Hepatocyte (in vitro differentiated cells): ENCODE measurements at regions not wholly inside any gene's neighbourhood (a gene's known extent, or its start where the extent isn't known, plus 50 kb on each side); places are given as distances from the start of the nearest gene placed in this dataset.

Experiments used
- DNase-seq: peaks from one replicate; pipeline ENCODE4 v3.0.0-alpha.2; 2016; ENCODE audit warnings: low spot score
- H2AFZ ChIP-seq: fragments of 200-600 bp; sonication (generic); 2 replicates; pipeline ENCODE4 v1.6.0; 2016; ENCODE audit warnings: antibody characterized with exemption, mild to moderate bottlenecking
- H3K27ac ChIP-seq: fragments of 200-600 bp; sonication (generic); 2 replicates; pipeline ENCODE4 v1.5.1; 2016; ENCODE audit warnings: mild to moderate bottlenecking
- H3K27me3 ChIP-seq: fragments of 200-600 bp; sonication (generic); 2 replicates; pipeline ENCODE4 v1.6.1; 2016
- H3K36me3 ChIP-seq: fragments of 200-600 bp; sonication (generic); replicated peaks from 2 replicates; pipeline ENCODE4 v1.5.1; 2016; ENCODE audit warnings: low read depth; ENCODE audit not compliant: insufficient read depth
- H3K4me1 ChIP-seq: fragments of 200-600 bp; sonication (generic); 2 replicates; pipeline ENCODE4 v1.5.1; 2016; ENCODE audit warnings: mild to moderate bottlenecking, moderate library complexity; ENCODE audit not compliant: insufficient read depth
- H3K4me2 ChIP-seq: fragments of 200-600 bp; sonication (generic); 2 replicates; pipeline ENCODE4 v1.6.0; 2016
- H3K4me3 ChIP-seq: fragments of 200-600 bp; sonication (generic); 2 replicates; pipeline ENCODE4 v1.5.1; 2016; ENCODE audit warnings: mild to moderate bottlenecking
- H3K79me2 ChIP-seq: fragments of 200-600 bp; sonication (generic); 2 replicates; pipeline ENCODE4 v1.6.0; 2017; ENCODE audit warnings: mild to moderate bottlenecking
- H3K9me2 ChIP-seq: fragments of 200-600 bp; sonication (generic); replicated peaks from 2 replicates; pipeline ENCODE4 v1.6.0; 2017; ENCODE audit warnings: mild to moderate bottlenecking; ENCODE audit not compliant: insufficient read depth
- H3K9me3 ChIP-seq: fragments of 200-600 bp; sonication (generic); 2 replicates; pipeline ENCODE4 v1.5.1; 2016; ENCODE audit warnings: low read depth, mild to moderate bottlenecking
- H4K20me1 ChIP-seq: fragments of 200-600 bp; sonication (generic); 2 replicates; pipeline ENCODE4 v1.6.0; 2016; ENCODE audit warnings: mild to moderate bottlenecking; ENCODE audit not compliant: insufficient read depth, poor library complexity, severe bottlenecking
- EZH2 ChIP-seq: fragments of 200-600 bp; sonication (generic); IDR thresholded peaks from 2 replicates; pipeline ENCODE4 v1.6.1; 2016; ENCODE audit warnings: antibody characterized with exemption, mild to moderate bottlenecking, borderline replicate concordance
- EZH2phosphoT487 ChIP-seq: fragments of 200-600 bp; sonication (generic); IDR thresholded peaks from one replicate; pipeline ENCODE4 v1.6.1; 2018; ENCODE audit warnings: antibody characterized with exemption, mild to moderate bottlenecking, low read depth, moderate library complexity; ENCODE audit not compliant: unreplicated experiment, severe bottlenecking
- WGBS: methylation state at CpG from one replicate; pipeline ENCODE4 v1.1.6; 2016; ENCODE audit warnings: low lambda C conversion rate; ENCODE audit errors: missing lambda C conversion rate; 5-methylcytosine and 5-hydroxymethylcytosine counted together
- TF ChIP-seq, protein P1 (sequence below): fragments of 200-600 bp; sonication (generic); IDR thresholded peaks from 2 replicates; pipeline ENCODE4 v1.5.1; 2016; ENCODE audit warnings: antibody characterized with exemption, mild to moderate bottlenecking; ENCODE audit not compliant: poor library complexity

DNA sequence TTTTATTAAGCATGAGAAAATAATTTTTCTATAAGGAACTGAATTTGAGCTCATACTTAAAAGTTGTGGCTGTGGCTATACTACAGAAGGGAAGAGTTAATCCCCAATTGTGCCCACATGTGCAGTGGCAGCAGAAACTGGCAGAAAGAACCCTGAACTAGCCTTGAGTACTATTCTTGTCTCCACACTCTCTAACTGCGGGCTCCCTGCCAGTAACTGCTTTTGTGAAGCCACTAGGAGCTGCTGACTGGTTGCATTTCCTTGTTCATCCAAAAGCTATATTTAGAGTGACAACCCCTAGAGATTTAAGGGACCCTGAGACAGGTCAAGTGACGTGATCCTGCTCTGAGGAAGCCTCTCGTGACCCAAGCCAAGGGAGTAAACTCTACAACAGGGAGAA, 238.6 kb downstream of the ELAVL2 start:
- Histone ChIP-seq H3K4me2 (no peak overlapping the region), H3K4me1 (no peaks in the 10 kb centered on the region), H3K9me2 (no peaks in the 10 kb centered on the region), H3K9me3 (no peaks in the 10 kb centered on the region), H2AFZ (no peak overlapping the region), H4K20me1 (no peaks in the 10 kb centered on the region), H3K27me3 (no peaks in the 10 kb centered on the region), H3K79me2 (no peaks in the 10 kb centered on the region), H3K4me3 (no peak overlapping the region), H3K27ac (no peak overlapping the region), H3K36me3 (no peaks in the 10 kb centered on the region)
- no peak for TF ChIP-seq EZH2phosphoT487
- no peak for TF ChIP-seq EZH2
- TF ChIP-seq, protein P1, sequence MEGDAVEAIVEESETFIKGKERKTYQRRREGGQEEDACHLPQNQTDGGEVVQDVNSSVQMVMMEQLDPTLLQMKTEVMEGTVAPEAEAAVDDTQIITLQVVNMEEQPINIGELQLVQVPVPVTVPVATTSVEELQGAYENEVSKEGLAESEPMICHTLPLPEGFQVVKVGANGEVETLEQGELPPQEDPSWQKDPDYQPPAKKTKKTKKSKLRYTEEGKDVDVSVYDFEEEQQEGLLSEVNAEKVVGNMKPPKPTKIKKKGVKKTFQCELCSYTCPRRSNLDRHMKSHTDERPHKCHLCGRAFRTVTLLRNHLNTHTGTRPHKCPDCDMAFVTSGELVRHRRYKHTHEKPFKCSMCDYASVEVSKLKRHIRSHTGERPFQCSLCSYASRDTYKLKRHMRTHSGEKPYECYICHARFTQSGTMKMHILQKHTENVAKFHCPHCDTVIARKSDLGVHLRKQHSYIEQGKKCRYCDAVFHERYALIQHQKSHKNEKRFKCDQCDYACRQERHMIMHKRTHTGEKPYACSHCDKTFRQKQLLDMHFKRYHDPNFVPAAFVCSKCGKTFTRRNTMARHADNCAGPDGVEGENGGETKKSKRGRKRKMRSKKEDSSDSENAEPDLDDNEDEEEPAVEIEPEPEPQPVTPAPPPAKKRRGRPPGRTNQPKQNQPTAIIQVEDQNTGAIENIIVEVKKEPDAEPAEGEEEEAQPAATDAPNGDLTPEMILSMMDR, result no peak
- DNase-seq, result no peak
- 77% methylated on average over 3 of the region's 3 CpGs for WGBS

DNA sequence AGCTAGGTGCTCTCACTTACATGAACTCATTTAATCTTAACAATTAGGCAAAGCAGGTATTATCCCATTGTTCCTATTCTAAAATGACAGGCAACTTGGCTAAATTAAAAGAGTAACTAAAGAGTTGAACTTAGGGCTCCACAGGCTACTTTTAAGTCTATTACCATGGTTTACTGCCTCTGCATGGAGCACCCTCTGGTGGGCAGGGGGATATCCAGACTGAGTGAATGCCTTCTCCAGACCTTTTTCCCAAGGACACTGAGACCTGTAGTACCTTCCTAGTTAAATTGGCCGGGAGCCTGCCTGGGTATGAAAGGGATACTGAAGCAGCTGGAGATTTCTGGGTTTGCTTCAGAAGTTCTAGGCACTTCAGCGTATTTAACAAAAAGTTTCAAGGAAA, 238.1 kb downstream of the ELAVL2 start:
- Histone ChIP-seq H3K27ac (no peak overlapping the region), H3K79me2 (no peaks in the 10 kb centered on the region), H3K4me2 (no peak overlapping the region), H2AFZ (no peak overlapping the region), H3K36me3 (no peaks in the 10 kb centered on the region), H4K20me1 (no peaks in the 10 kb centered on the region), H3K9me3 (no peaks in the 10 kb centered on the region), H3K4me1 (no peaks in the 10 kb centered on the region), H3K4me3 (no peak overlapping the region), H3K9me2 (no peaks in the 10 kb centered on the region), H3K27me3 (no peaks in the 10 kb centered on the region)
- WGBS, result 83% methylated on average over 2 of the region's 2 CpGs
- DNase-seq, result no peak
- TF ChIP-seq, protein P1, result no peak
- TF ChIP-seq EZH2 (no peak), EZH2phosphoT487 (no peak)

DNA sequence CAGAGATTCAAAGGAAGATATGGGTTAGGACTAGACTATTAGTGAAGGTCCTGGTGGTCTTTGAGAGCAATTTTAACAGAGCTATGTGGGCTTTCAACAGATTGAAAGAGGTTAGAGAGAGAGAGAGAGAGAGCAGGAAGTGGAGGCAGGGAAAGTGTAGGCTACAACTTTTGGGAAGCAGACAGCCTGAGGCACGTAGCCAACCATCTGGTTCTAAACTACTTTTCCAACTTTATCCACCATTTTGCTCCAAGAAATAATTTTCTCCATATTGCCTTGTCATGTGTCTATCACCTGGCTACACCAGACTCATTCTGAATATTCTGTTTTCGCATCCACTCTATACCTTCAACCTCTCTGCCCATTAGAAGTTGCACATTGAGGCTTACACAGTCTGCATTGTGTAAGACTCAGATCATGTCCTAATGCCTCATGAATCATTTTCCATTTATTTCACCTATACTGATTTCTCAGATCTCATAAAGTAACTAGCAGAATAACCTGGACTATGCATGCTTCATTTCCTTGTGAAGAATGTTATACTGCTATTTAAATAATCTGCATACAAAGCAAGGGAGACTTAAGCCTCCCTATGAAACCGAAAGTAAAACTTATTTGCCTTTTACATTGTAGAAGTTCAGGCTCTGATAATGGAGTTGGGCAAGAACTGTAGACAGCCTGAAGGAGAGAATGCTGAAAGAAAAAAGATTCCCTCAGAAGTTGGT, 235.6 kb downstream of the ELAVL2 start:
- Histone ChIP-seq H3K27me3 (no peaks in the 10 kb centered on the region), H3K27ac (no peak overlapping the region), H3K4me3 (no peak overlapping the region), H4K20me1 (no peaks in the 10 kb centered on the region), H3K79me2 (no peaks in the 10 kb centered on the region), H3K9me2 (no peaks in the 10 kb centered on the region), H3K9me3 (no peaks in the 10 kb centered on the region), H3K4me1 (no peaks in the 10 kb centered on the region), H2AFZ (no peak overlapping the region), H3K4me2 (peak overlapping the region; percentile 41), H3K36me3 (no peaks in the 10 kb centered on the region)
- no peak for DNase-seq
- TF ChIP-seq, protein P1, result no peak
- 88% methylated on average over 3 of the region's 3 CpGs for WGBS

DNA sequence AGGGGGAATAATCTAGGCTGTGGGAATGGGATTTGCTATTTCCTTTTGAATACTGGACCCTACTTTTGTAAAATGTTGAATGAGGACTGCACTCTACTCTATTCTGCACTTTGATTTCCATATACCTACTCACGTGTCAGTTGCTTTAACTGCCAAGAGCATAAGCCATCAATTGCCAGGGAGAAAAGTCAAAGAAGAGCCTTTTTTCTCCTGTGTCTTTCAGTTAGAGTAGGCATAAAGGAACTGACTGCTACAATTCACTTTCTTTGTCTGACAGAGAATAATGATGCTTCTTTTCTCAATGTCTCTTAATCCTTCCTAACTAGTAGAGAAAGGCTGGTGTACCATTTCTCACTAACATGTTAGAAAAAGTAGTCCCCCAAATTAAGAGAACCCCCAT, 231.6 kb downstream of the ELAVL2 start:
- no peak overlapping the region for H3K4me2 ChIP-seq
- H4K20me1 ChIP-seq, result no peaks in the 10 kb centered on the region
- DNase-seq, result no peak
- H3K9me3 ChIP-seq, result no peaks in the 10 kb centered on the region
- H3K36me3 ChIP-seq, result no peaks in the 10 kb centered on the region
- no peaks in the 10 kb centered on the region for H3K79me2 ChIP-seq
- H3K4me1 ChIP-seq, result no peaks in the 10 kb centered on the region
- no peak overlapping the region for H2AFZ ChIP-seq
- H3K4me3 ChIP-seq, result no peak overlapping the region
- TF ChIP-seq, protein P1, result no peak
- TF ChIP-seq EZH2, result no peak
- TF ChIP-seq EZH2phosphoT487, result no peak
- no peaks in the 10 kb centered on the region for H3K9me2 ChIP-seq
- 92% methylated on average over 1 of the region's 1 CpG for WGBS
- no peaks in the 10 kb centered on the region for H3K27me3 ChIP-seq
- no peak overlapping the region for H3K27ac ChIP-seq
